B cell (primary cell): ENCODE measurements at regions not wholly inside any gene's neighbourhood (a gene's known extent, or its start where the extent isn't known, plus 50 kb on each side); places are given as distances from the start of the nearest gene placed in this dataset.

Experiments used
- CTCF ChIP-seq: fragments of 200-600 bp; IDR thresholded peaks from one replicate; pipeline ENCODE4 v1.8.0; 2022; ENCODE audit warnings: antibody characterized with exemption, mild to moderate bottlenecking
- EZH2 ChIP-seq: IDR thresholded peaks from 2 replicates; pipeline ENCODE4 v1.6.1; 2012; ENCODE audit warnings: borderline replicate concordance, low read depth, mild to moderate bottlenecking, moderate library complexity, low read length; ENCODE audit not compliant: insufficient read depth, poor library complexity, severe bottlenecking

- TF ChIP-seq CTCF (no peak), EZH2 (no peak)
Measured at GRCh38 chr1:187396929-187397796, 568.4 kb downstream of the PLA2G4A start.
